HFFc6 (cell line): ENCODE measurements at regions not wholly inside any gene's neighbourhood (a gene's known extent, or its start where the extent isn't known, plus 50 kb on each side); places are given as distances from the start of the nearest gene placed in this dataset.

Experiments
- DNase-seq: peaks from one replicate; pipeline ENCODE4 v3.0.0-alpha.2; 2018
- H3K27ac Mint-ChIP-seq: 2 replicates; pipeline ENCODE4 v1.8.0; 2020; ENCODE audit warnings: mild to moderate bottlenecking, mixed read lengths
- H3K27me3 Mint-ChIP-seq: 2 replicates; pipeline ENCODE4 v1.8.0; 2021; ENCODE audit warnings: mild to moderate bottlenecking, moderate library complexity, mixed read lengths; ENCODE audit not compliant: insufficient read depth
- H3K36me3 Mint-ChIP-seq: 2 replicates; pipeline ENCODE4 v1.8.0; 2021; ENCODE audit warnings: low read depth, mixed read lengths
- H3K4me1 Mint-ChIP-seq: 2 replicates; pipeline ENCODE4 v1.8.0; 2020; ENCODE audit warnings: low read depth, mixed read lengths
- H3K4me3 Mint-ChIP-seq: 2 replicates; pipeline ENCODE4 v1.8.0; 2020; ENCODE audit warnings: mild to moderate bottlenecking, moderate library complexity, mixed read lengths
- H3K9me3 Mint-ChIP-seq: 2 replicates; pipeline ENCODE4 v1.8.0; 2020; ENCODE audit warnings: mild to moderate bottlenecking, mixed read lengths
- CTCF ChIP-seq: fragments of 200-600 bp; sonication (generic); IDR thresholded peaks from 2 replicates; pipeline ENCODE4 v1.5.0; 2021; ENCODE audit warnings: antibody characterized with exemption, mild to moderate bottlenecking

GRCh38 chr5:174995827-174996226 lies 271.4 kb downstream of the MSX2 start:
- no peak overlapping the region for H3K4me3 Mint-ChIP-seq
- H3K36me3 Mint-ChIP-seq: peaks cover 9% of the 10 kb centered on the region; the same call in 1 of the 2 replicates
- H3K9me3 Mint-ChIP-seq: peaks cover 40% of the 10 kb centered on the region
- no peak overlapping the region for H3K27ac Mint-ChIP-seq
- no peaks in the 10 kb centered on the region for H3K4me1 Mint-ChIP-seq
- peaks cover 2% of the 10 kb centered on the region; the same call in 1 of the 2 replicates for H3K27me3 Mint-ChIP-seq
- TF ChIP-seq CTCF: no peak
- no peak for DNase-seq

- TF ChIP-seq CTCF: no peak
These were observed 267.5 kb downstream of the MSX2 start for GRCh38 chr5:174991847-174992246.

GRCh38 chr5:174990909-174991308 lies 266.5 kb downstream of the MSX2 start:
- Mint-ChIP-seq H3K4me3 (no peak overlapping the region), H3K4me1 (no peaks in the 10 kb centered on the region), H3K27me3 (no peaks in the 10 kb centered on the region), H3K9me3 (peaks cover 41% of the 10 kb centered on the region), H3K36me3 (peaks cover 5% of the 10 kb centered on the region; the same call in 1 of the 2 replicates), H3K27ac (no peak overlapping the region)
- no peak for DNase-seq
- no peak for TF ChIP-seq CTCF

More at GRCh38 chr5:174991847-174992246, 267.5 kb downstream of the MSX2 start:
- no peak overlapping the region for H3K27ac Mint-ChIP-seq
- H3K36me3 Mint-ChIP-seq: peaks cover 5% of the 10 kb centered on the region; the same call in 1 of the 2 replicates
- peaks cover 34% of the 10 kb centered on the region for H3K9me3 Mint-ChIP-seq
- H3K4me3 Mint-ChIP-seq: no peak overlapping the region
- H3K27me3 Mint-ChIP-seq: no peaks in the 10 kb centered on the region
- H3K4me1 Mint-ChIP-seq: no peaks in the 10 kb centered on the region
- no peak for DNase-seq

- TF ChIP-seq CTCF: no peak
- no peaks in the 10 kb centered on the region for H3K4me1 Mint-ChIP-seq
- no peaks in the 10 kb centered on the region; the same call in 1 of the 2 replicates for H3K27me3 Mint-ChIP-seq
- DNase-seq: no peak
- H3K4me3 Mint-ChIP-seq: no peak overlapping the region
- H3K9me3 Mint-ChIP-seq: peaks cover 58% of the 10 kb centered on the region
- H3K36me3 Mint-ChIP-seq: peaks cover 3% of the 10 kb centered on the region; the same call in 1 of the 2 replicates
- no peak overlapping the region for H3K27ac Mint-ChIP-seq
These were observed 263.1 kb downstream of the MSX2 start for GRCh38 chr5:174987443-174988012.

GRCh38 chr5:174984863-174985262 lies 260.5 kb downstream of the MSX2 start:
- Mint-ChIP-seq H3K9me3 (peaks cover 47% of the 10 kb centered on the region), H3K27me3 (no peaks in the 10 kb centered on the region; the same call in 1 of the 2 replicates), H3K36me3 (no peaks in the 10 kb centered on the region), H3K27ac (no peak overlapping the region), H3K4me3 (no peak overlapping the region), H3K4me1 (no peaks in the 10 kb centered on the region)
- TF ChIP-seq CTCF: no peak
- no peak for DNase-seq
